H9 (cell line): ENCODE measurements at regions not wholly inside any gene's neighbourhood (a gene's known extent, or its start where the extent isn't known, plus 50 kb on each side); places are given as distances from the start of the nearest gene placed in this dataset.

ENCODE experiments used
- DNase-seq: peaks from one replicate; pipeline ENCODE4 v3.0.0-alpha.2; 2017
- H2AFZ ChIP-seq: one replicate; pipeline ENCODE4 v1.6.1; 2013; ENCODE audit warnings: mild to moderate bottlenecking, low read length, control low read depth, moderate library complexity
- H2AK5ac ChIP-seq: 2 replicates; pipeline ENCODE4 v1.6.1; 2013; ENCODE audit warnings: low read length, control low read depth, mixed read lengths; ENCODE audit not compliant: insufficient read length
- H2BK120ac ChIP-seq: one replicate; pipeline ENCODE4 v1.6.1; 2013; ENCODE audit warnings: low read depth, mild to moderate bottlenecking, low read length, control low read depth, inconsistent platforms; ENCODE audit not compliant: poor library complexity, severe bottlenecking
- H2BK12ac ChIP-seq: 2 replicates; pipeline ENCODE4 v1.6.1; 2013; ENCODE audit warnings: low read length, control low read depth, mixed read lengths, low read depth; ENCODE audit not compliant: insufficient read length
- H2BK15ac ChIP-seq: 2 replicates; pipeline ENCODE4 v1.6.1; 2013; ENCODE audit warnings: low read depth, low read length, control low read depth
- H2BK20ac ChIP-seq: one replicate; pipeline ENCODE4 v1.6.1; 2013; ENCODE audit warnings: low read depth, mild to moderate bottlenecking, low read length, control low read depth, inconsistent platforms; ENCODE audit not compliant: poor library complexity, severe bottlenecking
- H2BK5ac ChIP-seq: 2 replicates; pipeline ENCODE4 v1.6.1; 2013; ENCODE audit warnings: low read length, control low read depth, mixed read lengths; ENCODE audit not compliant: insufficient read length
- H3K14ac ChIP-seq: 2 replicates; pipeline ENCODE4 v1.6.1; 2013; ENCODE audit warnings: low read length, control low read depth; ENCODE audit not compliant: insufficient read depth
- H3K18ac ChIP-seq: 2 replicates; pipeline ENCODE4 v1.6.1; 2013; ENCODE audit warnings: low read depth, mild to moderate bottlenecking, mixed read lengths, low read length, control low read depth; ENCODE audit not compliant: insufficient read length
- H3K23ac ChIP-seq: 2 replicates; pipeline ENCODE4 v1.6.1; 2013; ENCODE audit warnings: low read length, control low read depth, mixed read lengths, low read depth; ENCODE audit not compliant: insufficient read length
- H3K23me2 ChIP-seq: 2 replicates; pipeline ENCODE4 v1.6.1; 2013; ENCODE audit warnings: low read depth, mild to moderate bottlenecking, mixed read lengths, low read length, control low read depth; ENCODE audit not compliant: insufficient read length, poor library complexity, severe bottlenecking
- H3K27ac ChIP-seq: 2 replicates; pipeline ENCODE4 v1.5.1; 2013; ENCODE audit warnings: low read length, control low read depth, mixed read lengths, low read depth; ENCODE audit not compliant: insufficient read length
- H3K27me3 ChIP-seq: 2 replicates; pipeline ENCODE4 v1.6.1; 2013; ENCODE audit warnings: low read length, control low read depth, inconsistent platforms; ENCODE audit not compliant: insufficient read depth
- H3K4ac ChIP-seq: 2 replicates; pipeline ENCODE4 v1.6.1; 2013; ENCODE audit warnings: low read depth, mild to moderate bottlenecking, control low read depth, inconsistent platforms, low read length, moderate library complexity
- H3K4me1 ChIP-seq: 2 replicates; pipeline ENCODE4 v1.6.1; 2013; ENCODE audit warnings: low read length, control low read depth, inconsistent platforms; ENCODE audit not compliant: insufficient read depth
- H3K4me2 ChIP-seq: 2 replicates; pipeline ENCODE4 v1.6.1; 2013; ENCODE audit warnings: low read length, control low read depth, mixed read lengths; ENCODE audit not compliant: insufficient read length, insufficient read depth
- H3K56ac ChIP-seq: 2 replicates; pipeline ENCODE4 v1.6.1; 2013; ENCODE audit warnings: low read depth, mild to moderate bottlenecking, mixed read lengths, low read length, control low read depth; ENCODE audit not compliant: insufficient read length
- H3K79me1 ChIP-seq: 2 replicates; pipeline ENCODE4 v1.6.1; 2013; ENCODE audit warnings: low read depth, mild to moderate bottlenecking, moderate library complexity, low read length, control low read depth, inconsistent platforms; ENCODE audit not compliant: insufficient read depth, poor library complexity, severe bottlenecking
- H3K79me2 ChIP-seq: 2 replicates; pipeline ENCODE4 v1.6.1; 2013; ENCODE audit warnings: low read length, control low read depth, inconsistent platforms; ENCODE audit not compliant: insufficient read depth
- H3K9ac ChIP-seq: 2 replicates; pipeline ENCODE4 v1.6.1; 2013; ENCODE audit warnings: low read length, control low read depth, mixed read lengths; ENCODE audit not compliant: insufficient read length; ENCODE audit errors: extremely low read depth
- H3K9me3 ChIP-seq: one replicate; pipeline ENCODE4 v1.6.1; 2013; ENCODE audit warnings: low read depth, low read length, inconsistent platforms; ENCODE audit not compliant: control insufficient read depth
- H3T11ph ChIP-seq: one replicate; pipeline ENCODE4 v1.6.1; 2013; ENCODE audit warnings: mild to moderate bottlenecking, low read length, control low read depth, inconsistent platforms
- H4K20me1 ChIP-seq: one replicate; pipeline ENCODE4 v1.6.1; 2013; ENCODE audit not compliant: control insufficient read depth, insufficient read length, insufficient read depth
- H4K5ac ChIP-seq: 2 replicates; pipeline ENCODE4 v1.6.1; 2013; ENCODE audit warnings: low read depth, mild to moderate bottlenecking, mixed read lengths, low read length, control low read depth; ENCODE audit not compliant: insufficient read length
- H4K8ac ChIP-seq: replicated peaks from 2 replicates; pipeline ENCODE4 v1.6.1; 2013; ENCODE audit warnings: low read length, control low read depth, mixed read lengths, low read depth; ENCODE audit not compliant: insufficient read length
- H4K91ac ChIP-seq: 2 replicates; pipeline ENCODE4 v1.6.1; 2013; ENCODE audit warnings: low read depth, mild to moderate bottlenecking, moderate library complexity, mixed read lengths, low read length, control low read depth; ENCODE audit not compliant: insufficient read length
- H3K27ac Mint-ChIP-seq, 3 experiments: 2 replicates in 2 of 3; 3 replicates in 1 of 3; pipeline ENCODE4 v1.8.0; 2020 to 2021; ENCODE audit warnings: mixed read lengths in 3 of 3, mild to moderate bottlenecking in 1 of 3, moderate library complexity in 1 of 3
- H3K27me3 Mint-ChIP-seq: 2 replicates; pipeline ENCODE4 v1.8.0; 2021; ENCODE audit warnings: low read depth, mild to moderate bottlenecking, moderate library complexity, mixed read lengths
- H3K36me3 Mint-ChIP-seq, 3 experiments: 2 replicates in 2 of 3; 3 replicates in 1 of 3; pipeline ENCODE4 v1.8.0; 2020 to 2021; ENCODE audit warnings: low read depth in 3 of 3, mixed read lengths in 3 of 3; ENCODE audit not compliant: insufficient read depth in 1 of 3
- H3K4me1 Mint-ChIP-seq, 2 experiments: 2 replicates each; pipeline ENCODE4 v1.8.0; 2020; ENCODE audit warnings: mixed read lengths in 2 of 2
- H3K4me3 Mint-ChIP-seq, 2 experiments: 2 replicates in 1 of 2; 3 replicates in 1 of 2; pipeline ENCODE4 v1.8.0; 2020 to 2021; ENCODE audit warnings: mild to moderate bottlenecking in 2 of 2, mixed read lengths in 2 of 2, moderate library complexity in 1 of 2
- H3K9me3 Mint-ChIP-seq, 2 experiments: 2 replicates in 1 of 2; 3 replicates in 1 of 2; pipeline ENCODE4 v1.8.0; 2020; ENCODE audit warnings: mild to moderate bottlenecking in 2 of 2, mixed read lengths in 2 of 2, moderate library complexity in 1 of 2
- CTCF ChIP-seq: fragments of 200-600 bp; sonication (generic); conservative IDR thresholded peaks from 3 replicates; pipeline ENCODE4 v1.8.0; 2021; ENCODE audit warnings: antibody characterized with exemption, mild to moderate bottlenecking
- WGBS: extraction: QIAGEN DNeasy Blood & Tissue Kit; methylation state at CpG from one replicate; pipeline ENCODE4 v1.1.7; 2013; ENCODE audit warnings: missing lambda C conversion rate, low lambda C conversion rate, mixed read lengths; ENCODE audit not compliant: insufficient read length; ENCODE audit errors: extremely low coverage; 5-methylcytosine and 5-hydroxymethylcytosine counted together

- Mint-ChIP-seq H3K36me3 (no peaks in the 10 kb centered on the region), H3K9me3 (no peaks in the 10 kb centered on the region), H3K27ac (no peak overlapping the region), H3K4me3 (no peak overlapping the region), H3K27me3 (no peaks in the 10 kb centered on the region), H3K4me1 (peaks cover 4 to 6% of the 10 kb centered on the region in 2 experiments; a peak in 3 of 4 replicates)
- Histone ChIP-seq H2BK12ac (no peak overlapping the region), H3K4me2 (no peak overlapping the region), H4K5ac (no peak overlapping the region), H3K9ac (no peak overlapping the region), H4K91ac (no peak overlapping the region), H3K14ac (no peak overlapping the region), H4K20me1 (no peaks in the 10 kb centered on the region), H2AFZ (no peak overlapping the region), H3K27me3 (no peaks in the 10 kb centered on the region), H2BK20ac (no peak overlapping the region), H3K56ac (no peak overlapping the region), H3K9me3 (no peaks in the 10 kb centered on the region), H3K27ac (no peak overlapping the region), H2BK5ac (no peak overlapping the region), H3T11ph (no peak overlapping the region), H2BK120ac (no peak overlapping the region), H3K79me1 (no peaks in the 10 kb centered on the region), H2AK5ac (no peak overlapping the region), H3K4ac (no peak overlapping the region), H3K18ac (no peak overlapping the region), H4K8ac (no peak overlapping the region), H3K79me2 (no peaks in the 10 kb centered on the region), H2BK15ac (no peak overlapping the region), H3K23me2 (no peaks in the 10 kb centered on the region), H3K4me1 (no peaks in the 10 kb centered on the region), H3K23ac (no peak overlapping the region)
- no peak for DNase-seq
- no CpG with 5 or more reads among the region's 3 CpGs for WGBS
- no peak for TF ChIP-seq CTCF
Measured at GRCh38 chr1:82091265-82091664, 290.5 kb downstream of the ADGRL2 start.
